Stomach (tissue), 8 donors: ENCODE measurements at regions not wholly inside any gene's neighbourhood (a gene's known extent, or its start where the extent isn't known, plus 50 kb on each side); places are given as distances from the start of the nearest gene placed in this dataset.
A peak's percentile ranks its signal among the peaks of the same experiment; 100 is the strongest.

ENCODE experiments used
- DNase-seq, 2 donors: peaks; one replicate each; pipeline versions ENCODE4 v3.0.0 to v3.0.0-alpha.2; 2013 to 2019
- H3K27ac ChIP-seq, 5 donors: fragments of 200-600 bp in 4 of 5; sonication (generic) in 4 of 5; one replicate each; pipeline ENCODE4 v1.5.1; 2013 to 2019; ENCODE audit warnings: mild to moderate bottlenecking in 1 of 5, moderate library complexity in 1 of 5
- H3K27me3 ChIP-seq, 3 donors: fragments of 200-600 bp; sonication (generic); one replicate each; pipeline ENCODE4 v1.5.1; 2017 to 2019; ENCODE audit warnings: mixed run types in 1 of 3
- H3K36me3 ChIP-seq, 4 donors: fragments of 200-600 bp; sonication (generic); 1 replicate in 3 of 4; 2 replicates in 1 of 4; pipeline ENCODE4 v1.5.1; 2016 to 2019
- H3K4me1 ChIP-seq, 4 donors: fragments of 200-600 bp; sonication (generic); one replicate each; pipeline ENCODE4 v1.5.1; 2016 to 2019
- H3K4me3 ChIP-seq, 4 donors: fragments of 200-600 bp; sonication (generic) in 3 of 4; one replicate each; pipeline ENCODE4 v1.5.1; 2016 to 2019; ENCODE audit warnings: mild to moderate bottlenecking in 1 of 4
- H3K9me3 ChIP-seq, 4 donors: fragments of 200-600 bp; sonication (generic); one replicate each; pipeline ENCODE4 v1.5.1; 2016 to 2019
- CTCF ChIP-seq, 7 experiments: fragments of 450-650 bp in 4 of 7; fragments of 200-600 bp in 3 of 7; sonication (generic) in 3 of 7; IDR thresholded peaks; one replicate each; pipeline ENCODE4 v1.5.1; 2016 to 2019; ENCODE audit warnings: antibody characterized with exemption in 7 of 7, control low read depth in 2 of 7, mild to moderate bottlenecking in 1 of 7
- EP300 ChIP-seq: sonication (generic); formaldehyde crosslinking; IDR thresholded peaks from one replicate; pipeline ENCODE4 v1.6.1; 2017; ENCODE audit warnings: antibody characterized with exemption
- POLR2A ChIP-seq, 4 donors: fragments of 450-650 bp; IDR thresholded peaks; one replicate each; pipeline ENCODE4 v1.6.1; 2016; ENCODE audit warnings: antibody characterized with exemption in 4 of 4, control low read depth in 2 of 4, mild to moderate bottlenecking in 1 of 4, moderate library complexity in 1 of 4
- POLR2AphosphoS5 ChIP-seq, 3 donors: sonication (generic); formaldehyde crosslinking; IDR thresholded peaks; one replicate each; pipeline ENCODE4 v1.6.1; 2016; ENCODE audit warnings: antibody characterized with exemption in 3 of 3
- WGBS, 5 donors: extraction: QIAGEN DNeasy Blood & Tissue Kit in 3 of 5; methylation state at CpG; one replicate each; pipeline versions ENCODE4 v1.1.5 to v1.1.7; 2013 to 2018; 5-methylcytosine and 5-hydroxymethylcytosine counted together
- intact Hi-C: fragments of 100-400 bp; cut with DNase I; formaldehyde crosslinking; loops from one replicate; pipeline ENCODE4 v1.15.1; 2023; ENCODE audit warnings: low total_unique reads
- donor health status: healthy with polysubstance abuse.
- donor health status: Bipolar disorder and iron deficiency.
- donor health status: healthy.

GRCh38 chrX:7307720-7308119, 159.8 kb upstream of the PUDP start:
- intact Hi-C loops = no loop called here
- TF ChIP-seq CTCF (IDR thresholded peaks at IDR 0.05) (no peak), POLR2AphosphoS5 (IDR thresholded peaks at IDR 0.05) (no peak), POLR2A (IDR thresholded peaks at IDR 0.05) (no peak), EP300 (no peak)
- peaks cover 0 to 4% (median 0%) of the 10 kb centered on the region in 4 donors for H3K4me1 ChIP-seq
- DNase-seq = peak in 1 of 2 donors; percentile 4
- H3K4me3 ChIP-seq = no peak overlapping the region
- whole genome bisulfite sequencing, 5 donors = 39 to 78% (median 56%) methylated on average over 1 of the region's 1 CpG
- no peaks in the 10 kb centered on the region for H3K9me3 ChIP-seq
- H3K36me3 ChIP-seq = peaks cover 0 to 30% (median 18%) of the 10 kb centered on the region in 4 donors
- peak overlapping the region in 1 of 5 donors; percentile 35 for H3K27ac ChIP-seq
- no peaks in the 10 kb centered on the region for H3K27me3 ChIP-seq

GRCh38 chrX:7294483-7294882, 146.5 kb upstream of the PUDP start:
- no peak for TF ChIP-seq POLR2A (IDR thresholded peaks at IDR 0.05)
- no peak for TF ChIP-seq POLR2AphosphoS5 (IDR thresholded peaks at IDR 0.05)
- no peak for TF ChIP-seq EP300
- TF ChIP-seq CTCF (IDR thresholded peaks at IDR 0.05) = no peak
- H3K36me3 ChIP-seq = no peaks in the 10 kb centered on the region
- H3K9me3 ChIP-seq = peaks cover 0 to 7% (median 0%) of the 10 kb centered on the region in 4 donors
- no peak for DNase-seq
- intact Hi-C loops = no loop called here
- H3K27ac ChIP-seq = no peak overlapping the region
- H3K4me1 ChIP-seq = no peaks in the 10 kb centered on the region
- H3K4me3 ChIP-seq = no peak overlapping the region
- no peaks in the 10 kb centered on the region for H3K27me3 ChIP-seq
- 81 to 93% (median 83%) methylated on average over 1 of the region's 1 CpG for WGBS, 5 donors

GRCh38 chrX:7286168-7286837, 138.3 kb upstream of the PUDP start:
- Histone ChIP-seq H3K27ac (no peak overlapping the region), H3K4me3 (no peak overlapping the region), H3K9me3 (no peaks in the 10 kb centered on the region), H3K4me1 (no peaks in the 10 kb centered on the region), H3K27me3 (no peaks in the 10 kb centered on the region), H3K36me3 (peaks cover 0 to 3% (median 0%) of the 10 kb centered on the region in 4 donors)
- no peak for TF ChIP-seq POLR2AphosphoS5 (IDR thresholded peaks at IDR 0.05)
- no peak for TF ChIP-seq POLR2A (IDR thresholded peaks at IDR 0.05)
- no peak for TF ChIP-seq EP300
- TF ChIP-seq CTCF (IDR thresholded peaks at IDR 0.05) = no peak
- DNase-seq = no peak
- intact Hi-C loops = no loop called here
- 66 to 80% (median 79%) methylated on average over 6 of the region's 6 CpGs for WGBS, 5 donors

- H3K4me1 ChIP-seq = peaks cover 0 to under 1% (median 0%) of the 10 kb centered on the region in 4 donors
- DNase-seq = no peak
- WGBS, 5 donors = 91 to 100% (median 98%) methylated on average over 2 of the region's 2 CpGs
- peaks cover 0 to 3% (median 0%) of the 10 kb centered on the region in 4 donors for H3K36me3 ChIP-seq
- no peaks in the 10 kb centered on the region for H3K9me3 ChIP-seq
- TF ChIP-seq EP300 (no peak), POLR2A (IDR thresholded peaks at IDR 0.05) (no peak), POLR2AphosphoS5 (IDR thresholded peaks at IDR 0.05) (no peak), CTCF (IDR thresholded peaks at IDR 0.05) (no peak)
- no peak overlapping the region for H3K27ac ChIP-seq
- no peak overlapping the region for H3K4me3 ChIP-seq
- intact Hi-C loops = no loop called here
- no peaks in the 10 kb centered on the region for H3K27me3 ChIP-seq
Measured at GRCh38 chrX:7285765-7286164, 137.8 kb upstream of the PUDP start.
